ENCODE measurements at regions not wholly inside any gene's neighbourhood (a gene's known extent, or its start where the extent isn't known, plus 50 kb on each side); places are given as distances from the start of the nearest gene placed in this dataset.

DNA sequence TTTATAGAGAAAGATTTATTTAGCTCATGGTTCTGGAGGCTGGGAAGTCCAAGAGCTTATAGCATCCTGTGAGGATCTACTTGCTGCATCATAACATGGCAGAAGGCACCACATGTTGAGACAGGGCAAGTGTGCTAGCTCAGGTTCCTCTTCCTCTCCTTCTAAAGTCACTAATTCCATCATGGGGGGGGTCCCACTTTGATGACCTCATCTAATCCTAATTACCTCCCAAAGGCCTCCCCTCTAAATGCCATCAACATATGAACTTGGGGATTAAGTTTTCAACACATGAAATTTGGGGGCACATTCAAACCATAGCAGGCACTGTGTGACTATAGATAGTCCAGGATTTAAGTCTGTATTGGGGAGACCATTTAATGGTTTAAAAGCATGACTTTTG is 297.1 kb upstream of the ROPN1 start:
- Mint-ChIP-seq H3K36me3 (ENCODE audit: low read depth) (no peaks in the 10 kb centered on the region), H3K9me3 (no peaks in the 10 kb centered on the region), H3K4me1 (ENCODE audit: low read depth) (no peaks in the 10 kb centered on the region), H3K27me3 (ENCODE audit: low read depth) (peaks cover 6% of the 10 kb centered on the region), H3K4me3 (ENCODE audit: low read depth) (no peak overlapping the region), H3K27ac (no peak overlapping the region)
- intact Hi-C loops (cut with micrococcal nuclease): no loop called here
- no peak for DNase-seq (ENCODE audit: low spot score)

DNA sequence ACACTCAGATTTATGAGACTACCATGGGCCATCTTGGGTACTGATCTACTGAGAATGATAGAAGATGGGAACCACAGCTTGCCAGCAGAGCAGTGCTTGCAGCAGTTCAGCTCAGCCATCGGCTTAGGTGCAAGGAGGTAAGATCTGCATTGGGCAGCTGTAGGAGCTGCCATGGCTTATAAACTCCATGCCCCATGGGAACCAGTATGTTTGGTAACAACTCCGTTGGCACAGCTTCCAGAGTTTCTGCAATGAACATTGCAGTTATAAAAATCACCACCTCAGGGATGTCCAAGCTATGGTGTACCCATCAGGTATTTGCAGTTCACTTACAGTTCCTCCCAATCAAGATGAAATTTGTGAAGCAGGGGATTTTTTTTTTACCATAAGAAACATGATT is 299.1 kb upstream of the ROPN1 start:
- no peaks in the 10 kb centered on the region for H3K4me1 Mint-ChIP-seq (ENCODE audit: low read depth)
- H3K9me3 Mint-ChIP-seq: no peaks in the 10 kb centered on the region
- no peak for DNase-seq (ENCODE audit: low spot score)
- peaks cover 6% of the 10 kb centered on the region for H3K27me3 Mint-ChIP-seq (ENCODE audit: low read depth)
- H3K36me3 Mint-ChIP-seq (ENCODE audit: low read depth): no peaks in the 10 kb centered on the region
- intact Hi-C loops (cut with micrococcal nuclease): no loop called here
- H3K27ac Mint-ChIP-seq: no peak overlapping the region
- H3K4me3 Mint-ChIP-seq (ENCODE audit: low read depth): no peak overlapping the region

- peaks cover 8% of the 10 kb centered on the region for H3K27me3 Mint-ChIP-seq (ENCODE audit: low read depth)
- H3K4me1 Mint-ChIP-seq (ENCODE audit: low read depth): no peaks in the 10 kb centered on the region
- H3K4me3 Mint-ChIP-seq (ENCODE audit: low read depth): no peak overlapping the region
- DNase-seq (ENCODE audit: low spot score): no peak
- intact Hi-C loops (cut with micrococcal nuclease): no loop called here
- H3K27ac Mint-ChIP-seq: no peak overlapping the region
- H3K36me3 Mint-ChIP-seq (ENCODE audit: low read depth): no peaks in the 10 kb centered on the region
- no peaks in the 10 kb centered on the region for H3K9me3 Mint-ChIP-seq
These were observed 300.4 kb upstream of the ROPN1 start for GRCh38 chr3:124292329-124292728.

DNA sequence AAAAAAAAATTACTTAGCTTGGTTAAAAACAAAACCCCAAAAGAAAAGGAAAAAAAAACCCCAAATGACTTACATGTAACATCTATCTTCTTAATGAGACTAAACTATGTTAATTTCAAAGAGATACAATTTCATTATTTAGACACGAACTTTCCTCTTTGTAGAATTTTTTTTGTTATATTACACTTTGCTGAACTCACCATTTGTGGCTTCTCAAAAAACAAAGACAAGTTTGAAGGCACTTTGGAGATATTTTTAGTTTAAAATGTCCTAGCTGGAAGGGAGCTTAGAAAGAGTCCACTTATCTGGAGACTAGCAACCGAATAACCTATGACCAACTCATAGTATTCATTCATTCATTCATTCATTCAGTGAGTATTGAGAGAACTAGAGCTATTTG is 301.7 kb upstream of the ROPN1 start:
- Mint-ChIP-seq H3K36me3 (ENCODE audit: low read depth) (no peaks in the 10 kb centered on the region), H3K4me3 (ENCODE audit: low read depth) (no peak overlapping the region)
- intact Hi-C loops (cut with micrococcal nuclease): no loop called here

GRCh38 chr3:124295362-124295761 is 303.4 kb upstream of the ROPN1 start:
- Mint-ChIP-seq H3K4me3 (ENCODE audit: low read depth) (no peak overlapping the region), H3K27me3 (ENCODE audit: low read depth) (peaks cover 6% of the 10 kb centered on the region), H3K27ac (no peak overlapping the region), H3K36me3 (ENCODE audit: low read depth) (no peaks in the 10 kb centered on the region), H3K4me1 (ENCODE audit: low read depth) (no peaks in the 10 kb centered on the region), H3K9me3 (no peaks in the 10 kb centered on the region)
- intact Hi-C loops (cut with micrococcal nuclease): no loop called here
- no peak for DNase-seq (ENCODE audit: low spot score)

More for the DNA sequence above, 301.7 kb upstream of the ROPN1 start:
- Mint-ChIP-seq H3K27me3 (ENCODE audit: low read depth) (peaks cover 8% of the 10 kb centered on the region), H3K4me1 (ENCODE audit: low read depth) (no peaks in the 10 kb centered on the region), H3K9me3 (no peaks in the 10 kb centered on the region), H3K27ac (no peak overlapping the region)
- no peak for DNase-seq (ENCODE audit: low spot score)

GRCh38 chr3:124296406-124296805 is 304.5 kb upstream of the ROPN1 start:
- DNase-seq (ENCODE audit: low spot score): no peak
- intact Hi-C loops (cut with micrococcal nuclease): no loop called here
- Mint-ChIP-seq H3K4me3 (ENCODE audit: low read depth) (no peak overlapping the region), H3K9me3 (no peaks in the 10 kb centered on the region), H3K27ac (no peak overlapping the region), H3K4me1 (ENCODE audit: low read depth) (no peaks in the 10 kb centered on the region), H3K36me3 (ENCODE audit: low read depth) (no peaks in the 10 kb centered on the region), H3K27me3 (ENCODE audit: low read depth) (peaks cover 6% of the 10 kb centered on the region)

DNA sequence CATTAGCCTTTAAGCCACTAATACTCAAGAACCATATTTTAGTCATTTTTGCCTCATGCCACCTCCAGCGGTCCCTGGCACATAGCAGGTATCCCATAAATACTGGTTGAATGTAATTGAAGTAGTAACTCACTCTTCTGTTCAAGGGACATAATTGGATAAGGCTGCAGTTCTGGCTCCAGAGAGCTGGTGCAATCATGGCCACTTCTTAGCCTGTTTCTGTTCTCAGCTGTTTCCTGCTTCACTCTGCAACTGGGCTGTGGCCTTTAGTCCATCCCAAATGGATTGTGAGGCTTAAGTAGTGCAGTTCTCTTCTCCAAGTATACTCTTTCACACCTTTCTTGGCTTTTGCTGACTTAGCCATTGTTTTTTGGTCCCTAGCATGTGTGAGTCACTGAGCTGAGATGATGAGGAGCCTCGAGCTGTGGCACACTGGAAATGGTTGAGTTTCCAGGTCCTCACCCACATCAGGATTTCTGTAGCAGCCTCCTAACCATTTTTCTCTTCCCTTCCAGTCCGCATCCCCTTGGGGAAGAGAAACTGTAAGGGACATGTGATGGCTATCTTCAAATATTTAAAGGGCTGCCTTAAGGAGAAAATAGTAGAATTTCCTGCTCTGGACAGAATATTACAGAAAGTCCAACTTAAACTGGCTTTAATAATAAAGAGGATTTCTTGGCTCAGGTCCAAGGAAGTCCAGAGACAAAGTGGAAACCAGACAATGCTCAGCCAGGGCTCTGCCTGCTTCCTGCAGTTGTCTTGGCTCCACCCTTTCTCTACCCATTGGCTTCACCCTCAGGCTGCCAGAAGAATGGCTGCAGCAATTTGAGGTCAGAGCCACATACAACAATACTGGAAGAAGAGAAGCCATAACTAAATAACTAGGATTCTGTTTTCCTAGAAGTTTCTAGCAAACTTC is 305.4 kb upstream of the ROPN1 start:
- H3K27ac Mint-ChIP-seq: no peak overlapping the region
- no peaks in the 10 kb centered on the region for H3K36me3 Mint-ChIP-seq (ENCODE audit: low read depth)
- peaks cover 4% of the 10 kb centered on the region for H3K27me3 Mint-ChIP-seq (ENCODE audit: low read depth)
- H3K4me3 Mint-ChIP-seq (ENCODE audit: low read depth): no peak overlapping the region
- intact Hi-C loops (cut with micrococcal nuclease): no loop called here
- no peaks in the 10 kb centered on the region for H3K4me1 Mint-ChIP-seq (ENCODE audit: low read depth)
- no peaks in the 10 kb centered on the region for H3K9me3 Mint-ChIP-seq
- no peak for DNase-seq (ENCODE audit: low spot score)

DNA sequence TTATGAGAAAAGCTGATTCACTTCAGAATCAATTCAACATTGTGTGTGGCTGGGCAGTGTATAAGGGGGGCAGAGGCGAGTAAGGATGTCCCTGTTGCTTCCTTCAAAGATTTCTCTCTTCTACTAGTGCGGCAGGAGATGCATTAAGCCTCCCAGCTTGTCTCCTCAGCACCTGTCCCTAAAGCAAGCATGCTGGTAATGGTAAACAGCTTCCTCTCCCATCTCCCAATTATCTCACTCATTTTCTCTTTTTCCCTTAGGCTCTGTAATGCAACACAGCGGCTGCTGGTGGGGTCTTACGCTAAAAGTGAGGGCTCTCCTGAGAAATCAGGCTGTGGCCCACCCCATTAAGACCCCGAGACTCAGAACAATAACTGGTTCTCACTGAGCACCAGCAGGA is 306.4 kb upstream of the ROPN1 start:
- H3K4me3 Mint-ChIP-seq (ENCODE audit: low read depth): no peak overlapping the region
- no peaks in the 10 kb centered on the region for H3K4me1 Mint-ChIP-seq (ENCODE audit: low read depth)
- no peaks in the 10 kb centered on the region for H3K9me3 Mint-ChIP-seq
- H3K27me3 Mint-ChIP-seq (ENCODE audit: low read depth): peaks cover 4% of the 10 kb centered on the region
- no peak overlapping the region for H3K27ac Mint-ChIP-seq
- no peak for DNase-seq (ENCODE audit: low spot score)
- intact Hi-C loops (cut with micrococcal nuclease): no loop called here
- H3K36me3 Mint-ChIP-seq (ENCODE audit: low read depth): no peaks in the 10 kb centered on the region

- Mint-ChIP-seq H3K4me1 (ENCODE audit: low read depth) (no peaks in the 10 kb centered on the region), H3K27ac (no peak overlapping the region), H3K9me3 (no peaks in the 10 kb centered on the region), H3K27me3 (ENCODE audit: low read depth) (peaks cover 2% of the 10 kb centered on the region), H3K4me3 (ENCODE audit: low read depth) (no peak overlapping the region), H3K36me3 (ENCODE audit: low read depth) (no peaks in the 10 kb centered on the region)
- no peak for DNase-seq (ENCODE audit: low spot score)
- intact Hi-C loops (cut with micrococcal nuclease): no loop called here
These were observed 307.0 kb upstream of the ROPN1 start for GRCh38 chr3:124298951-124299350.

DNA sequence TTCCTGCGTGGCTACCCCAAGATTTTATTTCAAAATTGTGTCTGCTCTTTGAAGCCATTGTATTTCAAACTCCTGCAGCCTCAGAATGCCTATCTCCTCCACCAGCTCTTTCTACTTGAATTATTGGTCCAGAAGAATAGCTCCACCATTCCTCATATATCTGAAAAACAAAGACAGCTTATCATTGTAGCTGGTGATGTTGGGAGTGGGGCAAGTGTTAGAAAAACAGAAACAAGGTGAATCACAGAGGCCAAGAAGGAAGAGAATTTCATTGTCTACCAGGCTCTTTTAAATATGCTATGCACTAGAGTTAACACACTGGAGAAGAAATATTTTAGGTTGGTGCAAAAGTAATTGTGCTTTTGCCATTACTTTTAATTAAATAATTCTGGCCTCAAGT is 307.9 kb upstream of the ROPN1 start:
- intact Hi-C loops (cut with micrococcal nuclease): no loop called here
- peaks cover 2% of the 10 kb centered on the region for H3K27me3 Mint-ChIP-seq (ENCODE audit: low read depth)
- no peaks in the 10 kb centered on the region for H3K36me3 Mint-ChIP-seq (ENCODE audit: low read depth)

DNA sequence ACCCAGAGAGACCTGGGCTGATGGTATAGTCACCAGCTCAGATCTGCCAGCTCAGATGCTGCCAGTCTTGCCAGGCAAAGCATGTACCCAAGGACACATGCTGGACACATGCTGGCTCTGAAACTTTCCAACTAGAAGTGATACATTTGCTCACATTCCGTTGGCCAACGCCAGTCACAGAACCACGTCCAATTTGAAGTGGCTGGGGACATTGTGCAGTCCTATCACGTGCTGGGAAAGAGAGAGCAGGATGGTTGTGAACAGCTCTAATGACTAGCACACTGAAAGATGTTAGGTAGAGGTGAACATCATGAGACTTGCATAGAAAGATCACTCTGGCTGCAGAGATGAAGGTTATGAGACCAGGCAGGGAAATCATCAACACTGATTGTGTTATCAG is 308.5 kb upstream of the ROPN1 start:
- H3K4me3 Mint-ChIP-seq (ENCODE audit: low read depth): no peak overlapping the region
- H3K36me3 Mint-ChIP-seq (ENCODE audit: low read depth): no peaks in the 10 kb centered on the region
- H3K4me1 Mint-ChIP-seq (ENCODE audit: low read depth): no peaks in the 10 kb centered on the region
- peaks cover 2% of the 10 kb centered on the region for H3K27me3 Mint-ChIP-seq (ENCODE audit: low read depth)
- H3K27ac Mint-ChIP-seq: no peak overlapping the region
- H3K9me3 Mint-ChIP-seq: no peaks in the 10 kb centered on the region
- intact Hi-C loops (cut with micrococcal nuclease): no loop called here
- DNase-seq (ENCODE audit: low spot score): no peak

More for the DNA sequence above, 307.9 kb upstream of the ROPN1 start:
- Mint-ChIP-seq H3K9me3 (no peaks in the 10 kb centered on the region), H3K4me3 (ENCODE audit: low read depth) (no peak overlapping the region), H3K4me1 (ENCODE audit: low read depth) (no peaks in the 10 kb centered on the region), H3K27ac (no peak overlapping the region)
- no peak for DNase-seq (ENCODE audit: low spot score)

DNA sequence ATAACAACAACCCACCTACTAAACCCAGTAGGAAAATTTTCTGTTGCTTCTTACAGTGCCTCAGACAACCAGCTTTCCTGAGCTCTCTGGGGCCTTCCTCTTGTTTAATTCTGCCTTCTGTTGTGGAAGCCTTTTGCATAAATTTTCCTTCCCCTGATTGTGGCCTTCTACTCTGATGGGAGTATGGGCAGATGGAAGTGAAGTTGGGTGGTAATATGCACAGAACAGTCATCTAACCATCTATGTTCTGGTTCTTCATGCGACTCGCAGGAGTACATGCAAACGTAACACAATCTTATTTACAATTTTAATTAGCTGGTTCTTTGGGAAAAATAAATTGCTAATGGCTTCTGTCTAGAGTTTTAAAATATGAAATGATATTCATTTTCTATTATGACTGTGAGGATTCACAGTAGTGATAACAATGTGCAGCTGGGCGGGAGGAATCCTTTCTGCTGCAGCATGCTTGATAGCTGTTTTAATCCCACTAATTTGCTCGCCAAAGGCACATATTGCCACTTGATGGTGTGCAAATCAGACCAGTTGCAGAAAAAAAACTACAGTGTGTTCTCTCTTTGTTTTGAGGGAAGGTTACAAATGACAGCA is 311.5 kb upstream of the ROPN1 start:
- Mint-ChIP-seq H3K9me3 (peaks cover 11% of the 10 kb centered on the region), H3K36me3 (ENCODE audit: low read depth) (no peaks in the 10 kb centered on the region), H3K27me3 (ENCODE audit: low read depth) (no peaks in the 10 kb centered on the region), H3K4me1 (ENCODE audit: low read depth) (no peaks in the 10 kb centered on the region), H3K4me3 (ENCODE audit: low read depth) (no peak overlapping the region), H3K27ac (no peak overlapping the region)
- intact Hi-C loops (cut with micrococcal nuclease): no loop called here
- no peak for DNase-seq (ENCODE audit: low spot score)

GRCh38 chr3:124306665-124307064 is 314.7 kb upstream of the ROPN1 start:
- peaks cover 2% of the 10 kb centered on the region for H3K27me3 Mint-ChIP-seq (ENCODE audit: low read depth)
- intact Hi-C loops (cut with micrococcal nuclease): no loop called here
- no peak overlapping the region for H3K4me3 Mint-ChIP-seq (ENCODE audit: low read depth)
- H3K9me3 Mint-ChIP-seq: peaks cover 11% of the 10 kb centered on the region
- H3K4me1 Mint-ChIP-seq (ENCODE audit: low read depth): no peaks in the 10 kb centered on the region
- no peaks in the 10 kb centered on the region for H3K36me3 Mint-ChIP-seq (ENCODE audit: low read depth)
- DNase-seq (ENCODE audit: low spot score): no peak
- H3K27ac Mint-ChIP-seq: no peak overlapping the region

Data from activated T-helper 2 cell treated with anti-CD3 and anti-CD28 coated beads, Interferon-gamma antibody, Interleukin-2, Interleukin-4, amounts not matched to agents 10 μg/mL and 5 μg/mL and 100 μg/mL, durations not matched to agents 14 hours and 24 hours and 36 hours (primary cell).